AG10803 (cell line): ENCODE measurements at regions not wholly inside any gene's neighbourhood (a gene's known extent, or its start where the extent isn't known, plus 50 kb on each side); places are given as distances from the start of the nearest gene placed in this dataset.

Source experiments
- DNase-seq: peaks from one replicate; pipeline ENCODE4 v3.0.0; 2010; ENCODE audit warnings: low read depth
- H3K4me3 ChIP-seq: 2 replicates; pipeline ENCODE4 v1.5.1; 2011; ENCODE audit warnings: mild to moderate bottlenecking, low read length, control low read depth
- CTCF ChIP-seq: conservative IDR thresholded peaks from 2 replicates; pipeline ENCODE4 v1.5.1; 2011; ENCODE audit warnings: mild to moderate bottlenecking, low read length, control low read depth, inconsistent platforms

GRCh38 chr10:114723991-114724715 is 66.1 kb upstream of the ABLIM1 start:
- no peak for TF ChIP-seq CTCF
- no peak overlapping the region for H3K4me3 ChIP-seq
- DNase-seq: no peak

GRCh38 chr10:114724716-114725106 is 66.6 kb upstream of the ABLIM1 start:
- H3K4me3 ChIP-seq: no peak overlapping the region
- no peak for DNase-seq
- TF ChIP-seq CTCF: no peak

- DNase-seq: no peak
- TF ChIP-seq CTCF: no peak
Observed at GRCh38 chr10:114726820-114727271, 68.8 kb upstream of the ABLIM1 start.

GRCh38 chr10:114728325-114728724 is 70.2 kb upstream of the ABLIM1 start:
- no peak for DNase-seq
- H3K4me3 ChIP-seq: no peak overlapping the region
- TF ChIP-seq CTCF: no peak

More at GRCh38 chr10:114726820-114727271, 68.8 kb upstream of the ABLIM1 start:
- H3K4me3 ChIP-seq: no peak overlapping the region

GRCh38 chr10:114729103-114729659 is 71.1 kb upstream of the ABLIM1 start:
- TF ChIP-seq CTCF: no peak
- no peak overlapping the region for H3K4me3 ChIP-seq
- DNase-seq: no peak

- DNase-seq: no peak
- H3K4me3 ChIP-seq: no peak overlapping the region
- no peak for TF ChIP-seq CTCF
Observed at GRCh38 chr10:114730291-114730690, 72.2 kb upstream of the ABLIM1 start.

GRCh38 chr10:114732931-114733330 is 74.9 kb upstream of the ABLIM1 start:
- DNase-seq: no peak
- H3K4me3 ChIP-seq: no peak overlapping the region
- TF ChIP-seq CTCF: no peak
